ENCODE measurements at regions not wholly inside any gene's neighbourhood (a gene's known extent, or its start where the extent isn't known, plus 50 kb on each side); places are given as distances from the start of the nearest gene placed in this dataset.
A peak's percentile ranks its signal among the peaks of the same experiment; 100 is the strongest.
"Not testable (repeated sequence)": the region's sequence is repeated elsewhere in the genome, so short reads cannot be mapped to it uniquely, and the experiment has no call there.

GRCh38 chr7:149714081-149714909, 59.1 kb downstream of the ZNF467 start:
- peak; percentile 92 for DNase-seq

- no peak for DNase-seq
Measured at GRCh38 chr7:149713731-149714068, 59.7 kb downstream of the ZNF467 start.

GRCh38 chr7:149713061-149713730, 60.2 kb downstream of the ZNF467 start:
- DNase-seq, result no peak

- DNase-seq, result no peak
Measured at GRCh38 chr7:149708026-149708425, 65.4 kb downstream of the ZNF467 start.

- DNase-seq, result no peak
Measured at GRCh38 chr7:149707448-149707886, 65.9 kb downstream of the ZNF467 start.

- DNase-seq, result no peak
Measured at GRCh38 chr7:149706398-149706797, 67.0 kb downstream of the ZNF467 start.

GRCh38 chr7:149704507-149704906, 68.9 kb downstream of the ZNF467 start:
- DNase-seq, result no peak

GRCh38 chr7:149703044-149703650, 70.2 kb downstream of the ZNF467 start:
- DNase-seq, result no peak

- DNase-seq, result no peak
Measured at GRCh38 chr7:149701495-149702240, 71.7 kb downstream of the ZNF467 start.

- not testable (repeated sequence) for DNase-seq
Measured at GRCh38 chr7:149697767-149698166, 75.6 kb downstream of the ZNF467 start.

GRCh38 chr7:149696280-149696679, 77.1 kb downstream of the ZNF467 start:
- DNase-seq, result no peak

- DNase-seq, result no peak
Measured at GRCh38 chr7:149692557-149692982, 80.8 kb downstream of the ZNF467 start.

- DNase-seq, result no peak
Measured at GRCh38 chr7:149692056-149692455, 81.3 kb downstream of the ZNF467 start.

GRCh38 chr7:149690688-149691446, 82.5 kb downstream of the ZNF467 start:
- DNase-seq, result no peak

- no peak for DNase-seq
Measured at GRCh38 chr7:149689291-149689721, 84.1 kb downstream of the ZNF467 start.

- DNase-seq, result no peak
Measured at GRCh38 chr7:149688836-149689235, 84.6 kb downstream of the ZNF467 start.

GRCh38 chr7:149687820-149688219, 85.6 kb downstream of the ZNF467 start:
- DNase-seq, result not testable (repeated sequence)

GRCh38 chr7:149686449-149686848, 86.9 kb downstream of the ZNF467 start:
- DNase-seq, result no peak

GRCh38 chr7:149686011-149686410, 87.4 kb downstream of the ZNF467 start:
- DNase-seq, result no peak

- DNase-seq, result no peak
Measured at GRCh38 chr7:149685455-149685854, 87.9 kb downstream of the ZNF467 start.

- no peak for DNase-seq
Measured at GRCh38 chr7:149683898-149684297, 89.5 kb downstream of the ZNF467 start.

Measured in renal pelvis (tissue), 1 donor.